Neuronal stem cell (in vitro differentiated cells): ENCODE measurements at regions not wholly inside any gene's neighbourhood (a gene's known extent, or its start where the extent isn't known, plus 50 kb on each side); places are given as distances from the start of the nearest gene placed in this dataset.

Experiments
- DNase-seq: peaks from one replicate; pipeline ENCODE4 v3.0.0-alpha.2; 2013; ENCODE audit warnings: low spot score
- H2AFZ ChIP-seq: one replicate; pipeline ENCODE4 v1.6.1; 2013; ENCODE audit warnings: mild to moderate bottlenecking, low read length, inconsistent platforms
- H2AK5ac ChIP-seq: 2 replicates; pipeline ENCODE4 v1.6.1; 2013; ENCODE audit warnings: low read depth, mild to moderate bottlenecking, inconsistent platforms, low read length, moderate library complexity, mixed read lengths
- H2BK120ac ChIP-seq: 2 replicates; pipeline ENCODE4 v1.6.1; 2013; ENCODE audit warnings: low read depth, mild to moderate bottlenecking, inconsistent platforms, low read length, moderate library complexity, mixed read lengths
- H2BK12ac ChIP-seq: one replicate; pipeline ENCODE4 v1.6.1; 2013; ENCODE audit warnings: low read length, inconsistent platforms
- H2BK15ac ChIP-seq: 2 replicates; pipeline ENCODE4 v1.6.1; 2013; ENCODE audit warnings: mild to moderate bottlenecking, low read length, inconsistent platforms, mixed read lengths
- H2BK5ac ChIP-seq: one replicate; pipeline ENCODE4 v1.6.1; 2013; ENCODE audit warnings: inconsistent platforms, mild to moderate bottlenecking, low read length, moderate library complexity
- H3K14ac ChIP-seq: one replicate; pipeline ENCODE4 v1.6.1; 2013; ENCODE audit warnings: low read length, inconsistent platforms
- H3K18ac ChIP-seq: 2 replicates; pipeline ENCODE4 v1.6.1; 2013; ENCODE audit warnings: low read length, inconsistent platforms
- H3K23ac ChIP-seq: 2 replicates; pipeline ENCODE4 v1.6.1; 2013; ENCODE audit warnings: low read depth, mild to moderate bottlenecking, mixed read lengths, low read length, inconsistent platforms; ENCODE audit not compliant: poor library complexity
- H3K27ac ChIP-seq: replicated peaks from 3 replicates; pipeline ENCODE4 v1.5.1; 2013; ENCODE audit warnings: low read length, inconsistent platforms
- H3K27me3 ChIP-seq, 3 experiments: 2 replicates each; pipeline ENCODE4 v1.6.1; 2013; ENCODE audit warnings: low read length in 3 of 3, mild to moderate bottlenecking in 2 of 3, inconsistent platforms in 1 of 3, low read depth in 1 of 3, mixed read lengths in 1 of 3, moderate library complexity in 1 of 3; ENCODE audit not compliant: control insufficient read depth in 3 of 3, insufficient read depth in 3 of 3
- H3K36me3 ChIP-seq, 2 donors: replicated peaks in 1 of 2; 2 replicates each; pipeline ENCODE4 v1.6.1; 2013; ENCODE audit warnings: low read length in 2 of 2; ENCODE audit not compliant: control insufficient read depth in 2 of 2, insufficient read depth in 2 of 2
- H3K4ac ChIP-seq: 2 replicates; pipeline ENCODE4 v1.6.1; 2013; ENCODE audit warnings: inconsistent platforms, mild to moderate bottlenecking, low read length, moderate library complexity
- H3K4me1 ChIP-seq, 2 donors: 1 replicate in 1 of 2; 2 replicates in 1 of 2; pipeline ENCODE4 v1.6.1; 2013; ENCODE audit warnings: low read length in 2 of 2, low read depth in 1 of 2; ENCODE audit not compliant: control insufficient read depth in 2 of 2, insufficient read depth in 1 of 2
- H3K4me2 ChIP-seq: one replicate; pipeline ENCODE4 v1.6.1; 2013; ENCODE audit warnings: mild to moderate bottlenecking, low read length, inconsistent platforms; ENCODE audit not compliant: insufficient read depth, poor library complexity, severe bottlenecking
- H3K4me3 ChIP-seq, 2 donors: 2 replicates each; pipeline ENCODE4 v1.5.1; 2013; ENCODE audit warnings: low read length in 2 of 2, mild to moderate bottlenecking in 2 of 2, inconsistent platforms in 1 of 2, moderate library complexity in 1 of 2
- H3K79me1 ChIP-seq: one replicate; pipeline ENCODE4 v1.6.1; 2013; ENCODE audit warnings: low read depth, mild to moderate bottlenecking, inconsistent platforms, low read length, moderate library complexity
- H3K9ac ChIP-seq: one replicate; pipeline ENCODE4 v1.6.1; 2013; ENCODE audit warnings: mild to moderate bottlenecking, low read depth, low read length, inconsistent platforms; ENCODE audit not compliant: poor library complexity
- H3K9me3 ChIP-seq, 2 donors: replicated peaks in 1 of 2; 2 replicates each; pipeline versions ENCODE3 to v1.6.1; 2013; ENCODE audit warnings: low read length in 2 of 2, mild to moderate bottlenecking in 2 of 2, inconsistent platforms in 1 of 2, low read depth in 1 of 2, mixed read lengths in 1 of 2, moderate library complexity in 1 of 2; ENCODE audit not compliant: control insufficient read depth in 2 of 2, insufficient read depth in 1 of 2
- H4K8ac ChIP-seq: one replicate; pipeline ENCODE4 v1.6.1; 2013; ENCODE audit warnings: low read depth, mild to moderate bottlenecking, inconsistent platforms, low read length, moderate library complexity
- H4K91ac ChIP-seq: one replicate; pipeline ENCODE4 v1.6.1; 2013; ENCODE audit warnings: low read length, low read depth, mild to moderate bottlenecking, inconsistent platforms; ENCODE audit not compliant: poor library complexity
- WGBS, 2 donors: extraction: QIAGEN DNeasy Blood & Tissue Kit; methylation state at CpG; one replicate each; pipeline ENCODE4 v1.1.7; 2013; ENCODE audit warnings: missing lambda C conversion rate in 2 of 2, mixed read lengths in 1 of 2; ENCODE audit not compliant: insufficient read length in 2 of 2, insufficient replicate concordance in 1 of 2; ENCODE audit errors: extremely low coverage in 2 of 2; 5-methylcytosine and 5-hydroxymethylcytosine counted together

DNA sequence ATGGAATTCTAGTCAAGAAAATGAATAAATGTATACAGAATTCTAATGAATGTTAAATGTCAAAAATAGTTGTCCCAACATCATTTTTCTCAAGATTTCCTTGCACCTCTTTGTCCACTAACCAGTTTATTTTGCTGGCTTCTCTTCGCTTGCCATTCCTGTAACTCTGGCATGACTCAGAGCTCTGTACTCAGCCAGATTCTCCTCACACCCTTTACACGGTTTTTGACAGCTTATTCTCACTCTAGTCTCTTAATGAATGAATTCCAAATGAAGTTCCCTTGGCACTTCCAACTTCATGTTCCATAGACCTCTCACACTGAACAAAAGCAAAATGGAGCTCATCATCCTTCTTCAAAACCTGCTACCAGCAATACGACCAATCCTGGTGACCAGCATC lies 419.3 kb upstream of the SLIT2 start:
- no peaks in the 10 kb centered on the region for H3K36me3 ChIP-seq
- no peaks in the 10 kb centered on the region for H3K4me1 ChIP-seq
- no CpG with 5 or more reads among the region's 3 CpGs for WGBS, 2 donors
- no peak for DNase-seq
- no peak overlapping the region for H3K9ac ChIP-seq
- H3K4me2 ChIP-seq = no peak overlapping the region
- H3K27me3 ChIP-seq = no peaks in the 10 kb centered on the region
- no peak overlapping the region for H3K14ac ChIP-seq
- H3K79me1 ChIP-seq = no peaks in the 10 kb centered on the region
- no peak overlapping the region for H2AFZ ChIP-seq
- no peak overlapping the region for H4K8ac ChIP-seq
- no peak overlapping the region for H3K18ac ChIP-seq
- no peak overlapping the region for H3K4ac ChIP-seq
- H3K27ac ChIP-seq = no peak overlapping the region
- H3K23ac ChIP-seq = no peak overlapping the region
- H2BK12ac ChIP-seq = no peak overlapping the region
- H3K4me3 ChIP-seq = no peak overlapping the region
- no peak overlapping the region for H2AK5ac ChIP-seq
- H4K91ac ChIP-seq = no peak overlapping the region
- H2BK15ac ChIP-seq = no peak overlapping the region
- H2BK5ac ChIP-seq = no peak overlapping the region
- H2BK120ac ChIP-seq = no peak overlapping the region
- H3K9me3 ChIP-seq = peaks cover 0 to 7% of the 10 kb centered on the region in 2 donors

- WGBS, 2 donors = no CpG with 5 or more reads among the region's 4 CpGs
- no peaks in the 10 kb centered on the region for H3K4me1 ChIP-seq
- no peak overlapping the region for H4K91ac ChIP-seq
- no peak overlapping the region for H3K27ac ChIP-seq
- no peak overlapping the region for H3K23ac ChIP-seq
- no peak overlapping the region for H4K8ac ChIP-seq
- H2BK15ac ChIP-seq = no peak overlapping the region
- no peak for DNase-seq
- no peaks in the 10 kb centered on the region for H3K79me1 ChIP-seq
- H2BK120ac ChIP-seq = no peak overlapping the region
- no peak overlapping the region for H2BK12ac ChIP-seq
- H3K36me3 ChIP-seq = no peaks in the 10 kb centered on the region
- H3K27me3 ChIP-seq = no peaks in the 10 kb centered on the region
- H3K9me3 ChIP-seq = peaks cover 0 to 7% of the 10 kb centered on the region in 2 donors
- no peak overlapping the region for H3K9ac ChIP-seq
- no peak overlapping the region for H3K4ac ChIP-seq
- no peak overlapping the region for H3K18ac ChIP-seq
- H3K14ac ChIP-seq = no peak overlapping the region
- H2AK5ac ChIP-seq = no peak overlapping the region
- no peak overlapping the region for H3K4me2 ChIP-seq
- no peak overlapping the region for H3K4me3 ChIP-seq
- H2AFZ ChIP-seq = no peak overlapping the region
- no peak overlapping the region for H2BK5ac ChIP-seq
Measured at GRCh38 chr4:19831644-19832285, 419.9 kb upstream of the SLIT2 start.

DNA sequence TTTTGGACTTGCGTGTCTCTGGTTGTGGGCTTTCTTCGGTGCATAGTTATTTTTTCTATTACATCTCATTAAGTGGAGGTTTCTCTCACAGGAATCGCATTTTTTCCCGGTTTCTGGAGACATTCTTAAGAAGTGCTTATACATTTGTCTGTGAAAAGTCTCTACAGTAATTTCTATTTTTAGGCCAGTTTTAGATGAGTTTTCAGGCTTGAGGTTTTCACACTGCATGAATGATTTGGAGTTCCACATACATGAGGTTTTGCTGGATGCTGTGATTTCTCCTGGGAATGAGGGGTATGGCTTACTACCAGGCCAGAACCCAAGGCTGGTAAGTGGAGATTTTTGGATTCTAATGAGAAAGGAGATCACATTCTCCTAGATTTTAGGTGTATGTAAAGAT lies 422.6 kb upstream of the SLIT2 start:
- Histone ChIP-seq H2BK15ac (no peak overlapping the region), H3K79me1 (no peaks in the 10 kb centered on the region), H4K91ac (no peak overlapping the region), H3K23ac (no peak overlapping the region), H2AFZ (no peak overlapping the region), H3K18ac (no peak overlapping the region), H4K8ac (no peak overlapping the region), H2BK12ac (no peak overlapping the region), H3K4me2 (no peak overlapping the region), H3K4me3 (no peak overlapping the region), H2BK120ac (no peak overlapping the region), H2AK5ac (no peak overlapping the region), H2BK5ac (no peak overlapping the region), H3K27me3 (no peaks in the 10 kb centered on the region), H3K9ac (no peak overlapping the region), H3K4me1 (no peaks in the 10 kb centered on the region), H3K14ac (no peak overlapping the region), H3K4ac (no peak overlapping the region), H3K27ac (no peak overlapping the region), H3K36me3 (no peaks in the 10 kb centered on the region), H3K9me3 (no peaks in the 10 kb centered on the region)
- WGBS, 2 donors = no CpG with 5 or more reads among the region's 4 CpGs
- no peak for DNase-seq

GRCh38 chr4:19823781-19824180 lies 427.9 kb upstream of the SLIT2 start:
- Histone ChIP-seq H4K8ac (no peak overlapping the region), H3K23ac (no peak overlapping the region), H2BK5ac (no peak overlapping the region), H3K4me2 (no peak overlapping the region), H3K27me3 (no peaks in the 10 kb centered on the region), H2AFZ (no peak overlapping the region), H3K79me1 (no peaks in the 10 kb centered on the region), H3K4me1 (no peaks in the 10 kb centered on the region), H2BK120ac (no peak overlapping the region), H3K36me3 (no peaks in the 10 kb centered on the region), H3K27ac (no peak overlapping the region), H2BK15ac (no peak overlapping the region), H3K18ac (no peak overlapping the region), H2BK12ac (no peak overlapping the region), H3K9me3 (no peaks in the 10 kb centered on the region), H3K4me3 (no peak overlapping the region), H3K4ac (no peak overlapping the region), H4K91ac (no peak overlapping the region), H3K14ac (no peak overlapping the region), H3K9ac (no peak overlapping the region), H2AK5ac (no peak overlapping the region)
- DNase-seq = no peak
- no CpG with 5 or more reads among the region's 3 CpGs for WGBS, 2 donors
